Fibroblast of the aortic adventitia (primary cell): ENCODE measurements at regions not wholly inside any gene's neighbourhood (a gene's known extent, or its start where the extent isn't known, plus 50 kb on each side); places are given as distances from the start of the nearest gene placed in this dataset.

ENCODE experiments used
- DNase-seq: peaks from one replicate; pipeline ENCODE4 v3.0.0-alpha.2; 2010; ENCODE audit warnings: low read depth
- H3K4me3 ChIP-seq: 2 replicates; pipeline ENCODE4 v1.5.1; 2011; ENCODE audit warnings: low read depth, mild to moderate bottlenecking, control low read depth, low read length, moderate library complexity
- CTCF ChIP-seq: IDR thresholded peaks from 2 replicates; pipeline ENCODE4 v1.5.1; 2011; ENCODE audit warnings: mild to moderate bottlenecking, low read length, control low read depth, inconsistent platforms; ENCODE audit not compliant: insufficient read depth

GRCh38 chr18:40608226-40608625 is 1346.8 kb upstream of the PIK3C3 start:
- no peak for TF ChIP-seq CTCF
- DNase-seq = no peak

GRCh38 chr18:40607542-40608148 is 1347.4 kb upstream of the PIK3C3 start:
- TF ChIP-seq CTCF = no peak
- no peak overlapping the region for H3K4me3 ChIP-seq
- DNase-seq = no peak

More at GRCh38 chr18:40608226-40608625, 1346.8 kb upstream of the PIK3C3 start:
- no peak overlapping the region for H3K4me3 ChIP-seq

GRCh38 chr18:40606996-40607395 is 1348.0 kb upstream of the PIK3C3 start:
- no peak for TF ChIP-seq CTCF
- H3K4me3 ChIP-seq = no peak overlapping the region
- no peak for DNase-seq

- TF ChIP-seq CTCF = no peak
- no peak overlapping the region for H3K4me3 ChIP-seq
- DNase-seq = no peak
These were observed 1371.4 kb upstream of the PIK3C3 start for GRCh38 chr18:40583671-40584070.

- TF ChIP-seq CTCF = no peak
- no peak for DNase-seq
- no peak overlapping the region for H3K4me3 ChIP-seq
These were observed 1372.9 kb upstream of the PIK3C3 start for GRCh38 chr18:40582105-40582504.

- no peak for DNase-seq
- H3K4me3 ChIP-seq = no peak overlapping the region
- no peak for TF ChIP-seq CTCF
These were observed 1377.1 kb upstream of the PIK3C3 start for GRCh38 chr18:40577981-40578365.
